Left ventricle myocardium inferior (tissue), 1 donor: ENCODE measurements at regions not wholly inside any gene's neighbourhood (a gene's known extent, or its start where the extent isn't known, plus 50 kb on each side); places are given as distances from the start of the nearest gene placed in this dataset.

Experiments
- DNase-seq: peaks from one replicate; pipeline ENCODE4 v3.0.0-alpha.2; 2020
- H3K27ac ChIP-seq: fragments of 200-600 bp; replicated peaks from 2 replicates; pipeline ENCODE4 v1.8.0; 2021
- H3K27me3 ChIP-seq: fragments of 200-600 bp; 2 replicates; pipeline ENCODE4 v1.8.0; 2021; ENCODE audit warnings: low read depth
- H3K36me3 ChIP-seq: fragments of 200-600 bp; 2 replicates; pipeline ENCODE4 v1.8.0; 2021
- H3K4me1 ChIP-seq: fragments of 200-600 bp; 2 replicates; pipeline ENCODE4 v1.8.0; 2021
- H3K4me3 ChIP-seq: fragments of 200-600 bp; 2 replicates; pipeline ENCODE4 v1.8.0; 2021; ENCODE audit warnings: mild to moderate bottlenecking, moderate library complexity
- H3K9me3 ChIP-seq: fragments of 200-600 bp; replicated peaks from 2 replicates; pipeline ENCODE4 v1.8.0; 2021
- intact Hi-C: fragments of 100-400 bp; cut with micrococcal nuclease; formaldehyde crosslinking; loops from one replicate; pipeline ENCODE4 v1.11.0; 2022
- TF ChIP-seq, protein P1 (sequence below): fragments of 200-600 bp; IDR thresholded peaks from 2 replicates; pipeline ENCODE4 v1.8.0; 2021; ENCODE audit warnings: antibody characterized with exemption, mild to moderate bottlenecking, borderline replicate concordance
- donor health status: DM: no; HTN: yes; CAD: no; lungs with severe emphysema.

DNA sequence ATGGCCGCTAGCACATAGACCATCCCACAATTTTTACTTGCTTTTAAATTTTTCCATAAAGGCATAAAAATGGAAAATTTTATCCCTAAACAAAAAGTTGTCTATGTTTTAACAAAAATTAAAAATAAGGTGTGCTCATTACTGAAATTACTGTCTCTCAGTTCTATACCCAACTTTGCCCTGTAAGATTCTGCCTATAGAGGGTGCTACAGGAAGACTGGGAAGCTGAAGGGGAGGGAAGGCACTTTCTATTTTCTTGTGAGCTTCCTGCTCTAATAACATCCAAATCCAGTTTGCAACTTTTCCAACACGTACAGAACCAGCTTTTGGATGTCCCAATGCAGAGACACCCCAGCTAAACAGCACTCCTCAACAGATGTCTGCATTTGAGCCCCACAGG is 666.9 kb downstream of the PLCL1 start:
- Histone ChIP-seq H3K36me3 (no peaks in the 10 kb centered on the region), H3K4me1 (no peaks in the 10 kb centered on the region), H3K9me3 (no peaks in the 10 kb centered on the region), H3K27me3 (no peaks in the 10 kb centered on the region), H3K4me3 (no peak overlapping the region), H3K27ac (no peak overlapping the region)
- intact Hi-C loops, result no loop called here
- TF ChIP-seq, protein P1, sequence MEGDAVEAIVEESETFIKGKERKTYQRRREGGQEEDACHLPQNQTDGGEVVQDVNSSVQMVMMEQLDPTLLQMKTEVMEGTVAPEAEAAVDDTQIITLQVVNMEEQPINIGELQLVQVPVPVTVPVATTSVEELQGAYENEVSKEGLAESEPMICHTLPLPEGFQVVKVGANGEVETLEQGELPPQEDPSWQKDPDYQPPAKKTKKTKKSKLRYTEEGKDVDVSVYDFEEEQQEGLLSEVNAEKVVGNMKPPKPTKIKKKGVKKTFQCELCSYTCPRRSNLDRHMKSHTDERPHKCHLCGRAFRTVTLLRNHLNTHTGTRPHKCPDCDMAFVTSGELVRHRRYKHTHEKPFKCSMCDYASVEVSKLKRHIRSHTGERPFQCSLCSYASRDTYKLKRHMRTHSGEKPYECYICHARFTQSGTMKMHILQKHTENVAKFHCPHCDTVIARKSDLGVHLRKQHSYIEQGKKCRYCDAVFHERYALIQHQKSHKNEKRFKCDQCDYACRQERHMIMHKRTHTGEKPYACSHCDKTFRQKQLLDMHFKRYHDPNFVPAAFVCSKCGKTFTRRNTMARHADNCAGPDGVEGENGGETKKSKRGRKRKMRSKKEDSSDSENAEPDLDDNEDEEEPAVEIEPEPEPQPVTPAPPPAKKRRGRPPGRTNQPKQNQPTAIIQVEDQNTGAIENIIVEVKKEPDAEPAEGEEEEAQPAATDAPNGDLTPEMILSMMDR, result no peak
- no peak for DNase-seq

DNA sequence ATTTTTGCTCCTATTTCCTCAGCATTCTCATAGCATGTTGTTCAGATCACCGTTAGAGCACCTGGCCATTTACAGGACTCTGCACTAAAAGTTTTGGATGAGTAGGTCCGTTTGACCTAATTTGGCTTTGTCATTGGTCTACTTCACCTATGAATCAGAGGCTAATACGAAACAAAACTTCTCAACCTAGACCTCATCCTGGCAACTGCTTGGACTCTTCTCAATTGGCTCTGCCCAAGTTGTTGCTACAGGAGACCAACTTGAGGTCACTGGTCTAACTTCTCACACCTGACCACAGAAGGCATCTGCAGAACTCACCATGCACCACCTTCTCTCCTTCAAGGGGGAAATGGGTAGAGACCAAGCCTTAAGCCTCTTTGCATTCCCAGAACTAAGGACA is 663.7 kb downstream of the PLCL1 start:
- TF ChIP-seq, protein P1, result no peak
- H3K27me3 ChIP-seq, result no peaks in the 10 kb centered on the region
- intact Hi-C loops, result no loop called here
- no peak overlapping the region for H3K4me3 ChIP-seq
- H3K4me1 ChIP-seq, result no peaks in the 10 kb centered on the region
- DNase-seq, result no peak
- no peak overlapping the region for H3K27ac ChIP-seq
- H3K9me3 ChIP-seq, result peaks cover 5% of the 10 kb centered on the region
- H3K36me3 ChIP-seq, result no peaks in the 10 kb centered on the region

DNA sequence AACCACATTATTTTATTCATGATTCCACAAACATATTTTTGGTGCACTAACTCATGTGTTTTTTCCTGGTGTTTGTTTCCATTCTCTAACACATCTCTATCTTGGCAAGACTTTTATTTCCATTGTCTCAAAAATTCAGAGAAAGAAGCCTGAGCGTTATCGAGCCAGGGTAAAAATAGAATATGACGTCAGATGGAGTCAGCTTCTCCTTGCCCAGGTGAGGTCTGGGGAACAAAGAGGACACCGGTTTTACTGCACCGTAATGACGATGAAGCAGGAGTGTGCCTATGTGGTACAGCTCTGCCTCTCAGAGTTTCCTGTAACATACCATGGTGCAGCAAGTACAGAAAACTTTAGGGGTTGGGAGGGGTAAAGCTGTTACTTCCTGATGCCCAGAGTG is 661.6 kb downstream of the PLCL1 start:
- H3K9me3 ChIP-seq, result peaks cover 7% of the 10 kb centered on the region
- H3K36me3 ChIP-seq, result no peaks in the 10 kb centered on the region
- no peaks in the 10 kb centered on the region for H3K27me3 ChIP-seq
- no peak for DNase-seq
- H3K4me1 ChIP-seq, result no peaks in the 10 kb centered on the region
- H3K27ac ChIP-seq, result no peak overlapping the region
- TF ChIP-seq, protein P1, result no peak
- intact Hi-C loops, result no loop called here
- no peak overlapping the region for H3K4me3 ChIP-seq

DNA sequence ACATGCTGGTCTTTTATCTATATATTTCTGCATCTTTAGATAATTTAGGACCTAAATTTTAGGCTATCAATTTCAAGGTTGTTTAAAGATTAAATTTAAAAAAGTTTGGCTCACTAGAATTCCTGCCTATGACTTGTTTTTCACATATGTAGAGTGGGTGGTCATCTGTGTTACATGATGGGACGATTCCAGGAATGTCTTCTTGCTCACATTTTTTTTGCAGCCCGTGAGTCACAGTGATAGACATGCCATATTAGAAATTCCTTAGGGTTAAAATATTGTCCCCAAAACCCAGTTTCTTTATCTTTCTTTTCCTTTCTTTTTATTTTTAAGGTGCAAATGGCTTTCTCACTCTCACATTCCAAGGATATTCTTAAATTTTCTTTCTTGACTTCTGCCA is 652.0 kb downstream of the PLCL1 start:
- intact Hi-C loops, result no loop called here
- peaks cover 3% of the 10 kb centered on the region for H3K9me3 ChIP-seq
- DNase-seq, result no peak
- H3K27me3 ChIP-seq, result no peaks in the 10 kb centered on the region
- H3K4me1 ChIP-seq, result no peaks in the 10 kb centered on the region
- TF ChIP-seq, protein P1, result no peak
- no peaks in the 10 kb centered on the region for H3K36me3 ChIP-seq
- H3K27ac ChIP-seq, result no peak overlapping the region
- H3K4me3 ChIP-seq, result no peak overlapping the region

DNA sequence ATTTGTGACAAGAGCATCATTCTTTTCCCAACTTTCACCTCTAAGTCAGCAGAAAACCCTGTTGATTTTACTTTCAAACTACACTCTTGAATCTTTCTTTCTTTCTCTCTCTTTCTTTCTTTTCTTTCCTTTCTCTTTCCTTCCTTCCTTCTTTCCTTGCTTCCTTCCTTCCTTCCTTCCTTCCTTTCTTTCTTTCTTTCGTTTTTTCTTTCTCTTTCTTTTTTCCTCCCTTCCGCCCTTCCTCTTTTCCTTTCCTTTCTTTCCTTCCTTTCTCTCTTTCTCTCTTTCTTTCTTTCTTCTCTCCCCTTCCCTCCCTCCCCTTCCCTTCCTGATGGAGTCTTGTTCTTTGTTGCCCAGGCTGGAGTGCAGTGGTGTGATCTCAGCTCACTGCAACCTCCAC is 649.5 kb downstream of the PLCL1 start:
- TF ChIP-seq, protein P1, result no peak

DNA sequence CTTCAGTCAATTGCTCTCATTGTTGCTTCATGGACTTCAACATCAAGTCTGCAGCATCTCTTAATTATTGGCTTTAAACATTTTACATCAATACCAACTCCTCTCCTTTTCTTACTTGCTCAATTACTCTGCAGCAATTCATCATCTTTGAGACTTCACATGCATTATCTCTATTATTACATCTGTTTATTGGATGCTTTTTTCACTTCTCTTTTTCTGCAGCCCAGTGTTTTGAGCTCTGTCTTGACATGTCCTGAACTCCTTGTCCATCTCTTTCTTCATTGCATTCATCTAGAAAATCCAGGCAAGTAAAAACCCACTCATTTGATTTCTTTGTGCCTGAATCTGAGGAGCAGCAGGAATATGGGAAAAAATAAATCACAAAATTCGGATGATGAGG is 647.9 kb downstream of the PLCL1 start:
- no peak for DNase-seq
- intact Hi-C loops, result no loop called here
- H3K9me3 ChIP-seq, result peaks cover 5% of the 10 kb centered on the region
- TF ChIP-seq, protein P1, result no peak
- H3K27ac ChIP-seq, result no peak overlapping the region
- H3K4me1 ChIP-seq, result no peaks in the 10 kb centered on the region
- no peak overlapping the region for H3K4me3 ChIP-seq
- no peaks in the 10 kb centered on the region for H3K36me3 ChIP-seq
- no peaks in the 10 kb centered on the region for H3K27me3 ChIP-seq

More for the DNA sequence above, 649.5 kb downstream of the PLCL1 start:
- Histone ChIP-seq H3K4me1 (no peaks in the 10 kb centered on the region), H3K27ac (no peak overlapping the region), H3K4me3 (no peak overlapping the region), H3K9me3 (peaks cover 5% of the 10 kb centered on the region), H3K36me3 (no peaks in the 10 kb centered on the region), H3K27me3 (no peaks in the 10 kb centered on the region)
- intact Hi-C loops, result no loop called here
- DNase-seq, result no peak
